ENCODE measurements at regions not wholly inside any gene's neighbourhood (a gene's known extent, or its start where the extent isn't known, plus 50 kb on each side); places are given as distances from the start of the nearest gene placed in this dataset.
A peak's percentile ranks its signal among the peaks of the same experiment; 100 is the strongest.
"Not testable (repeated sequence)": the region's sequence is repeated elsewhere in the genome, so short reads cannot be mapped to it uniquely, and the experiment has no call there.

GRCh38 chr5:58201922-58202648, 257.8 kb downstream of the PLK2 start:
- no peak for DNase-seq (ENCODE audit: low spot score)

GRCh38 chr5:58200451-58200850, 259.4 kb downstream of the PLK2 start:
- no peak for DNase-seq (ENCODE audit: low spot score)

- no peak for DNase-seq (ENCODE audit: low spot score)
Measured at GRCh38 chr5:58199087-58199486, 260.8 kb downstream of the PLK2 start.

- no peak for DNase-seq (ENCODE audit: low spot score)
Measured at GRCh38 chr5:58198330-58198729, 261.6 kb downstream of the PLK2 start.

- DNase-seq (ENCODE audit: low spot score), result no peak
Measured at GRCh38 chr5:58197875-58198274, 262.0 kb downstream of the PLK2 start.

- DNase-seq (ENCODE audit: low spot score), result no peak
Measured at GRCh38 chr5:58191443-58191842, 268.4 kb downstream of the PLK2 start.

GRCh38 chr5:58188262-58188651, 271.6 kb downstream of the PLK2 start:
- DNase-seq (ENCODE audit: low spot score), result peak; percentile 20

- no peak for DNase-seq (ENCODE audit: low spot score)
Measured at GRCh38 chr5:58187432-58188261, 272.2 kb downstream of the PLK2 start.

- DNase-seq (ENCODE audit: low spot score), result no peak
Measured at GRCh38 chr5:58185801-58186200, 274.1 kb downstream of the PLK2 start.

GRCh38 chr5:58185397-58185796, 274.5 kb downstream of the PLK2 start:
- DNase-seq (ENCODE audit: low spot score), result no peak

GRCh38 chr5:58184910-58185309, 275.0 kb downstream of the PLK2 start:
- DNase-seq (ENCODE audit: low spot score), result no peak

- DNase-seq (ENCODE audit: low spot score), result no peak
Measured at GRCh38 chr5:58183786-58184085, 276.1 kb downstream of the PLK2 start.

- DNase-seq (ENCODE audit: low spot score), result no peak
Measured at GRCh38 chr5:58183078-58183785, 276.7 kb downstream of the PLK2 start.

GRCh38 chr5:58182287-58182841, 277.5 kb downstream of the PLK2 start:
- no peak for DNase-seq (ENCODE audit: low spot score)

- no peak for DNase-seq (ENCODE audit: low spot score)
Measured at GRCh38 chr5:58181578-58182286, 278.2 kb downstream of the PLK2 start.

- no peak for DNase-seq (ENCODE audit: low spot score)
Measured at GRCh38 chr5:58172946-58173345, 286.9 kb downstream of the PLK2 start.

- no peak for DNase-seq (ENCODE audit: low spot score)
Measured at GRCh38 chr5:58165152-58165551, 294.7 kb downstream of the PLK2 start.

- DNase-seq (ENCODE audit: low spot score), result not testable (repeated sequence)
Measured at GRCh38 chr5:58161889-58162288, 298.0 kb downstream of the PLK2 start.

GRCh38 chr5:58156973-58157701, 302.7 kb downstream of the PLK2 start:
- no peak for DNase-seq (ENCODE audit: low spot score)

GRCh38 chr5:58156361-58156760, 303.5 kb downstream of the PLK2 start:
- DNase-seq (ENCODE audit: low spot score), result no peak

- DNase-seq (ENCODE audit: low spot score), result no peak
Measured at GRCh38 chr5:58153255-58153654, 306.6 kb downstream of the PLK2 start.
